ENCODE measurements at regions not wholly inside any gene's neighbourhood (a gene's known extent, or its start where the extent isn't known, plus 50 kb on each side); places are given as distances from the start of the nearest gene placed in this dataset.

- TF ChIP-seq CTCF (conservative IDR thresholded peaks at IDR 0.05; ENCODE audit: low read depth, low read length) (no peak), EZH2 (IDR thresholded peaks at IDR 0.05; ENCODE audit: borderline replicate concordance, low read depth, low read length, poor library complexity, severe bottlenecking) (no peak)
Observed at GRCh38 chr2:8424997-8425900, 256.6 kb upstream of the ID2 start.
